Stimulated activated CD4-positive, alpha-beta T cell treated with anti-CD3 and anti-CD28 coated beads, Interleukin-15, amount 100 ng/mL, for 1 hour (primary cell): ENCODE measurements at regions not wholly inside any gene's neighbourhood (a gene's known extent, or its start where the extent isn't known, plus 50 kb on each side); places are given as distances from the start of the nearest gene placed in this dataset.

ENCODE experiments used
- DNase-seq, 2 donors: peaks; one replicate each; pipeline ENCODE4 v3.0.0-alpha.2; 2020; ENCODE audit warnings: low read depth in 1 of 2, low spot score in 1 of 2

DNA sequence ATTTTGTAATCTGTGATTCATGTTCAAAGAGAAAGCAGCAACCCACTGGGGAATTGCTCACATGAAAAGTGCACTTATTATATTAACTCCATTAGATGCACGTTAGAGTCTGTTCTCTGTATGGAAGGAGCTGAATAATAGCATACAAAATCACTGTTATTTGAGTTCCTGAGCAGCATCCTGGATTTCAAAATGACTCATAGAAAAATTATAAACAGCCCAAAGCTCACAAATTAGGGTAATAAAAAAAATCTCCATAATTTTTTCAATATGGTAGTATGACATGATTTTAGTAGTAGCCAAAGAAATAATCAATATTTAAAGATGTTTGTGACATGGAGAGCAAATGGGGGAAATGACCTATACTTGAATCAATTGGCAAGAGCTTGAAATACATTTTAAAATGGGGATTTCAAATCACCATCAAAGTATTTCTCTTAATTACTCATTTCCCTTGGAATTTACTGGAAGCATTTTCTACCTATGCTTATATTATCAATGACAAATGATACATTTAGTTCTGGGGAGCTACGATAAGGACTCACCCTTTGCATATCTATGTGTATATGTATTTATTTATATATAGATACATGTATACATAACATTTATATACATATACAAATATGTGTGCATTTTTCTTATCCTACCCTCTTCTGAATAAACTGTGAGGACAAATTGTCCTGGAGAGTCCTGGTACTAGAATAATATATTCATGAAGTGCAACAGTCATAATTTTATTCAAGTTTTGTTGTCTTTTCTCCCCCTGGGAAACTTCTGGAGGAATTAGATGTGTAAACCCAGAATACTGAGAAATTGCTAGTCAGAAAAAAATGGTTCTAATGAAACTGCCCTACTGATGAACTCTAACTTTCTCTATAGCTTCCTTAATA is 116.3 kb downstream of the RPL22L1 start:
- no peak for DNase-seq

- DNase-seq = no peak
Observed at GRCh38 chr3:170752571-170753155, 117.3 kb downstream of the RPL22L1 start.

GRCh38 chr3:170751899-170752293 is 118.1 kb downstream of the RPL22L1 start:
- no peak for DNase-seq

GRCh38 chr3:170751083-170751898 is 118.7 kb downstream of the RPL22L1 start:
- no peak for DNase-seq

GRCh38 chr3:170750478-170750830 is 119.5 kb downstream of the RPL22L1 start:
- no peak for DNase-seq

- no peak for DNase-seq
Observed at GRCh38 chr3:170749765-170750477, 120.1 kb downstream of the RPL22L1 start.

GRCh38 chr3:170749185-170749584 is 120.8 kb downstream of the RPL22L1 start:
- DNase-seq = no peak

- no peak for DNase-seq
Observed at GRCh38 chr3:170746175-170746942, 123.6 kb downstream of the RPL22L1 start.

DNA sequence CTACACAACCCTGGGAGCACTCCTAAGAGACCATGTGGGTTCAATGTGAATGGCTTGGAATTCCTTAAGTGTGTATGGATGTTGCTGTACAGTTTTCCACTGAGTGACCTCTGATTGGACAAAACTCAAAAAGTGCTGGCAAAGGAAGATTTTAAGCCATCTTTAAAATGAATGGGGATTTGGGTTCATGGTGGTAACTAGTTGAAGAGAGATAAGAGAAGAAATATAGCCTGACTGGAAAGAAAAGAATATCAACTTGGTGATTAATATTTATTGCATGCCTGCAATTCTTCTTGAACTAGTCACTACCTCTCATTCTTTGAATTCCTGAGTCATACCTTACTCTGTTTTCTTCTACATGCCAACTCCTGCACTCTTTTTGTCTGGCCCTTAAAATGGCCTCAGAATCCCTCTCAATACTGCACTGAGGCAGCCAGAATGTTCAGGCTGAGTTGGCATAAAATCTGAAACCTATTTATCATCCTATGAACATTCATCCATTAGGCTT is 124.7 kb downstream of the RPL22L1 start:
- no peak for DNase-seq

GRCh38 chr3:170741756-170742529 is 128.1 kb downstream of the RPL22L1 start:
- no peak for DNase-seq

DNA sequence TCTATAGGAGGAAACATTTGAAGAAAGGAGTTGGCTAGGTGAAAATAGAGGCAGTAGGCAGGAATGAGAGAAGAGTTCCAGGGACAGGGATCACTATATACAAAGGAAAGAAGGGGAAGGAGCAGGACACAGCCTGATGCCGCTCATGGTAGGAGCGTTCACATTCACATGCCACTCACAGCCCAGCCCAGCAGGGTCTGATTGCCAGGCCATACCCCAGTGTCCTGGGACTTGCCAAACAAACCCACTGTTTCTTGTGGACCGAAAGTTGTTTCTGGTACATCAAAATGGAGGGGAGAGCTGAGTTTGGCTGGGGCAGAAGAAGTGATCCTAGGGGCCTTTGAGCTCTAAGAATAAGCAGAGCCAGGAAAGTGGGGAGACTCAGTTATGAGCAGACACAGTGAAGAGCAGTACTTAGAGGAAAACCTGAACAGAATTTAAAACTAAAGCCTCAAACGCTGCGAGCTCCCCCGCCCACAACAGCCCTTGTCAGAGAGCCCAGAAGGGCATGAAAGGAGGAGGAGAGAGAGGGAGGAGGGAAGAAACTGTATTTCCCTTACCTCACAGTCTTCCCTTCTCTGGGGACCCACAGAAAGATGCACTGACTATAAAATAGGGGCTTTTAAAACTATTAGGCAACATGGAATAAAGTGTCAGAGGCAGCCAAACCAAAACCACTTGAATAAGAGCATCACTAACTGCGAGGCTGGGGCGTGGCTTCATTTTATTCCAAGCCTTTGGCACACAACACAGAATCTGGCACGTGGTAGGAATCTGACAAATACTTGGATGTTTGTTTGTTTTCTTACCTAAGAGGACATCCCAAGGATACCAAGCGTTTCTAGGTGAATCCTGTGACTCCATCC is 129.0 kb downstream of the RPL22L1 start:
- DNase-seq = no peak

DNA sequence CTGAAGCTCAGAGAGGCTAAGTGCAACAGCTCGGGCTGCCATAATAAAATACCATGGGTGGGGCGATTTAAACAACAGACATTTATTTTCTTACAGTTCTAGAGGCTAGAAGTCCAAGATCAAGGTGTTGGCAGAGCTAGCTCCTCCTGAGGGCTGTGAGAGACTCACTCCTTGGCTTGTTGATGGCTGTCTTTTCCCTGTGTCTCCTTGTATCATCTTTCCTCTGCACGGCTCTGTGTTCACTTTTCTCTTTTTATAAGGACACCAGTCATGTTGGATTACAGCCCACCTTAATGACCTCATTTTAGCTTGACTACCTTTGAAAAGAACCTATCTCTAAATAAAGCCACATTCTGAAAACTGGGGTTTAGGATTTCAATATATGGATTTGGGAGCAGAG is 129.7 kb downstream of the RPL22L1 start:
- no peak for DNase-seq

- DNase-seq = no peak
Observed at GRCh38 chr3:170739410-170739809, 130.6 kb downstream of the RPL22L1 start.

DNA sequence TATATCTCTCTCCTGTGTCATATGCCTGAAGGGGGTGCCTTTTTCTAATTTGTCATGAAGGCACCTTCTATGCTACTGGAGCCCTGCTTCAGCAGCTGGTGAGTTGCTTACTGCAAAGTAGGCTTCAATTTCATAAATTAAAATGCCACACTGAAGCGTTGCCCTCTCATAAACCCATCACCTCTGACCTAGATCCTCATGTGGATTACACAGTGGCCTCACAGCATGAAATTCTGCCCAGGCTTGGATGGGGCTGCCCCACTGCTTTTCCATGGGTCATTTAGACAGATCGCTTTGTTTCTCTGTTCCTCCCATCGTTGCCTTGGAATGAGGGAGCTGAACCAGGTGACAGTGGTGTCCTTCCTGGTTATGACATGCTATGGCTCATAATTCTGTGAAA is 131.2 kb downstream of the RPL22L1 start:
- no peak for DNase-seq

DNA sequence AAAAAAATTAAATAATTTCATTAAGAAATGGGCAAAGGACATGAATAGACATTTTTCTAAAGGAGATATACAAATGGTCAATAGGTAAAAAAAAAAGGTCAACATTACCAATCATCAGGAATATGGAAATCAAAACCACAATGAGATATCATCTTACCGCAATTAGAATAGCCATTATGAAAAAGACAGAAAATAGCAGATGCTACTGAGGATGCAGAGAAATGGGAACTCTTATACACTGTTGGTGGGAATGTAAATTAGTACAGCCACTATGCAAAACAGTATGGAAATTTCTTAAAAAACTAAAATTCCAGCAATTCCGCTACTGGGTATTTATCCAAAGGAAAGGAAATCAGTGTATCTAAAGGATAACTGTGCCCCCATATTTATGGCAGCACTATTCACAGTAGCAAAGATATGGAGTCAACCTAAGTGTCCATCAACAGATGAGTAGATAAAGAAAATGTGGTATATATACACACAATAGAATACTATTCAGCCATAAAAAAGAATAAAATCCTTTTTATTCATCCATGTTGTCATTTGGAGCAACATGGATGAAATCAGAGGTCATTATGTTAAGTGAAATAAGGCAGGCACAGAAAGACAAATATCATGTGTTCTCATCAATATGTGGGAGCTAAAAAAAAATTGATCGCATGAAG is 132.4 kb downstream of the RPL22L1 start:
- no peak for DNase-seq

DNA sequence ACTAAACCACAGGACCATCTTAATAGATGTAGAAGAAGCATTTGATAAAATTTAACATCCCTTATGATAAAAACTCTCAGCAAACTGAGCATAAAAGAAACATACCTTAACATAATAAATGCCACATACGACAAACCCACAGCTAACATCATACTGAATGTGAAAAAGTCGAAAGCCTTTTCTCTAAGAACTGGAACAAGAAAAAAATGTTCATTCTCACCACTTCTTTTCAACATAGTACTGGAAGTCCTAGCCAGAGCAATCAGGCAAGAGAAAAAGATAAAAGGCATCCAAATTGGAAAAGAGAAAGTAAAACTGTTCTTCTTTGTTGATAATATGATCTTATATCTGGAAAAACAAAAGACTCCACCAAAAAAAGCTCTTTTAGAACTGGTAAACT is 134.2 kb downstream of the RPL22L1 start:
- DNase-seq = no peak

- no peak for DNase-seq
Observed at GRCh38 chr3:170734735-170735065, 135.3 kb downstream of the RPL22L1 start.

GRCh38 chr3:170734043-170734734 is 135.8 kb downstream of the RPL22L1 start:
- no peak for DNase-seq
